ENCODE measurements at regions not wholly inside any gene's neighbourhood (a gene's known extent, or its start where the extent isn't known, plus 50 kb on each side); places are given as distances from the start of the nearest gene placed in this dataset.

DNA sequence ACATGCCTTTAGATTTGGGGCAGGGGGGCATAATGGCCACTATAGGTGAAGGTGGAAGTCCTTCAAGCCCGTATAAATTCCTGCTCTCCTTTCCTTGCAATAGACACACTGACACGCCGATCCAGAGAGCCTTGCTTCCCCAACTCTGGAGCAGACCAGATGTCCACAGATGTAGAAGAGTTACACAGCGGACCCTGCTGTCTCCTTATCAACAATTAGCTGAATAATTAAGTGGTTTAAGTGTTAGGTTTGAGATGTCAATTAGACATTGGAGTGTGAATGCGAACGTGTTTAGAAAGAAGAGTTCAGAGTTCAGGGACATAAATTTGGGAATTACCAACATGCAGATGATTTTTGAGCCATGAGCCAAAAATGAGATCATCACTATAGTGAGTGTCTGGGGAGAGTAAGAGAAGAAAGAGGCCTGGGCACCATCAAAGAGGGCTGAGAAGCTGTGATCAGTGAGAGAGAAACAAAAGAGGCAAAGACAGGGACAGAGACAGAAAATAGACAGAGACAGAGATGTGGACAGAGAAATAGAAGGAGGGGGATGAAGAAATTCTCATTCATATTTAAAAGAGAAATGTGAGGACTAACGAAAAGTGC is 734.4 kb upstream of the ADAMTS16 start:
- WGBS (ENCODE audit: missing lambda C conversion rate), result 6% methylated on average over 7 of the region's 7 CpGs
- H3K4me2 ChIP-seq, result no peak overlapping the region
- POLR2A ChIA-PET, result no interaction called here
- no peaks in the 10 kb centered on the region; the same call in 2 of the 3 replicates for H3K9me3 ChIP-seq
- H3K4me1 ChIP-seq, result no peaks in the 10 kb centered on the region
- H3K27ac ChIP-seq, result no peak overlapping the region
- H3K4me3 ChIP-seq, result no peak overlapping the region
- DNase-seq (ENCODE audit: low read depth in 1 of 2, low spot score in 1 of 2) (no peak), FAIRE-seq (no peak), ATAC-seq (no peak)
- TF ChIP-seq, protein P1, sequence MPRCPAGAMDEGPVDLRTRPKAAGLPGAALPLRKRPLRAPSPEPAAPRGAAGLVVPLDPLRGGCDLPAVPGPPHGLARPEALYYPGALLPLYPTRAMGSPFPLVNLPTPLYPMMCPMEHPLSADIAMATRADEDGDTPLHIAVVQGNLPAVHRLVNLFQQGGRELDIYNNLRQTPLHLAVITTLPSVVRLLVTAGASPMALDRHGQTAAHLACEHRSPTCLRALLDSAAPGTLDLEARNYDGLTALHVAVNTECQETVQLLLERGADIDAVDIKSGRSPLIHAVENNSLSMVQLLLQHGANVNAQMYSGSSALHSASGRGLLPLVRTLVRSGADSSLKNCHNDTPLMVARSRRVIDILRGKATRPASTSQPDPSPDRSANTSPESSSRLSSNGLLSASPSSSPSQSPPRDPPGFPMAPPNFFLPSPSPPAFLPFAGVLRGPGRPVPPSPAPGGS (IDR thresholded peaks at IDR 0.05), result no peak
- TF ChIP-seq POLR2AphosphoS2 (conservative IDR thresholded peaks at IDR 0.05; ENCODE audit: low read length) (no peak), PHF8 (IDR thresholded peaks at IDR 0.05; ENCODE audit: borderline replicate concordance, low read depth) (no peak), MAZ (IDR thresholded peaks at IDR 0.05; ENCODE audit: borderline replicate concordance, low read depth, low read length) (no peak), BHLHE40 (IDR thresholded peaks at IDR 0.05; ENCODE audit: low read depth, low read length) (no peak), EP300 (IDR thresholded peaks at IDR 0.05) (no peak)
- TF ChIP-seq, protein P2, sequence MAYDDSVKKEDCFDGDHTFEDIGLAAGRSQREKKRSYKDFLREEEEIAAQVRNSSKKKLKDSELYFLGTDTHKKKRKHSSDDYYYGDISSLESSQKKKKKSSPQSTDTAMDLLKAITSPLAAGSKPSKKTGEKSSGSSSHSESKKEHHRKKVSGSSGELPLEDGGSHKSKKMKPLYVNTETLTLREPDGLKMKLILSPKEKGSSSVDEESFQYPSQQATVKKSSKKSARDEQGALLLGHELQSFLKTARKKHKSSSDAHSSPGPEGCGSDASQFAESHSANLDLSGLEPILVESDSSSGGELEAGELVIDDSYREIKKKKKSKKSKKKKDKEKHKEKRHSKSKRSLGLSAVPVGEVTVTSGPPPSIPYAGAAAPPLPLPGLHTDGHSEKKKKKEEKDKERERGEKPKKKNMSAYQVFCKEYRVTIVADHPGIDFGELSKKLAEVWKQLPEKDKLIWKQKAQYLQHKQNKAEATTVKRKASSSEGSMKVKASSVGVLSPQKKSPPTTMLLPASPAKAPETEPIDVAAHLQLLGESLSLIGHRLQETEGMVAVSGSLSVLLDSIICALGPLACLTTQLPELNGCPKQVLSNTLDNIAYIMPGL (CRISPR knock-in tag; IDR thresholded peaks at IDR 0.05; ENCODE audit: borderline replicate concordance), result no peak
- CTCF ChIA-PET, result no interaction called here

DNA sequence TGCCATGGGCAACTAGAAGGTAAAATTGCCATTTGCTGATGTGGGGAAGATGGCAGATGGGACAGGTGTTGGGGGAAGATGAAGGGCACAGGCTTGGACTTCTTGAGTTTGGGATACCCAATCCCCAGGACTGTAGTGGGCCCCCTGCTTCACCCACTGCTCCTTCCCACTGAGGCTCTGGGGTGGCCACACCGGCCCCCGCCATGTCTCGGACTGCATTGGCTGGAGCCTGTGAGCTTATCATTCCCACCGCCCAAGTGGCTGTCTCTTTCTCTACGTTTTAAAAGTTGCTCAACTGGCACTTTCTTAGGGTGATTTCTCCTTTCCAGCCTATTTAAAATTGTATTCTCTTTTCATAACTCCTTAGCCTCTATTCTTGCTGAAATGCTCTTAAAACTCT is 730.0 kb upstream of the ADAMTS16 start:
- H3K4me3 ChIP-seq, result no peak overlapping the region
- H3K9me3 ChIP-seq, result no peaks in the 10 kb centered on the region; the same call in 2 of the 3 replicates
- H3K27ac ChIP-seq, result no peak overlapping the region
- no peak for ATAC-seq
- POLR2A ChIA-PET, result no interaction called here
- H3K4me1 ChIP-seq, result no peaks in the 10 kb centered on the region
- 14% methylated on average over 5 of the region's 5 CpGs for WGBS (ENCODE audit: missing lambda C conversion rate)
- no peak for FAIRE-seq
- CTCF ChIA-PET, result no interaction called here
- no peak for DNase-seq (ENCODE audit: low read depth in 1 of 2, low spot score in 1 of 2)
- TF ChIP-seq ZFP36 (IDR thresholded peaks at IDR 0.05; ENCODE audit: borderline replicate concordance, partially characterized antibody), result no peak
- TF ChIP-seq, protein P3, sequence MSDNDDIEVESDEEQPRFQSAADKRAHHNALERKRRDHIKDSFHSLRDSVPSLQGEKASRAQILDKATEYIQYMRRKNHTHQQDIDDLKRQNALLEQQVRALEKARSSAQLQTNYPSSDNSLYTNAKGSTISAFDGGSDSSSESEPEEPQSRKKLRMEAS (IDR thresholded peaks at IDR 0.05), result no peak
- no peak for TF ChIP-seq CEBPB (IDR thresholded peaks at IDR 0.05)
- TF ChIP-seq, protein P4, sequence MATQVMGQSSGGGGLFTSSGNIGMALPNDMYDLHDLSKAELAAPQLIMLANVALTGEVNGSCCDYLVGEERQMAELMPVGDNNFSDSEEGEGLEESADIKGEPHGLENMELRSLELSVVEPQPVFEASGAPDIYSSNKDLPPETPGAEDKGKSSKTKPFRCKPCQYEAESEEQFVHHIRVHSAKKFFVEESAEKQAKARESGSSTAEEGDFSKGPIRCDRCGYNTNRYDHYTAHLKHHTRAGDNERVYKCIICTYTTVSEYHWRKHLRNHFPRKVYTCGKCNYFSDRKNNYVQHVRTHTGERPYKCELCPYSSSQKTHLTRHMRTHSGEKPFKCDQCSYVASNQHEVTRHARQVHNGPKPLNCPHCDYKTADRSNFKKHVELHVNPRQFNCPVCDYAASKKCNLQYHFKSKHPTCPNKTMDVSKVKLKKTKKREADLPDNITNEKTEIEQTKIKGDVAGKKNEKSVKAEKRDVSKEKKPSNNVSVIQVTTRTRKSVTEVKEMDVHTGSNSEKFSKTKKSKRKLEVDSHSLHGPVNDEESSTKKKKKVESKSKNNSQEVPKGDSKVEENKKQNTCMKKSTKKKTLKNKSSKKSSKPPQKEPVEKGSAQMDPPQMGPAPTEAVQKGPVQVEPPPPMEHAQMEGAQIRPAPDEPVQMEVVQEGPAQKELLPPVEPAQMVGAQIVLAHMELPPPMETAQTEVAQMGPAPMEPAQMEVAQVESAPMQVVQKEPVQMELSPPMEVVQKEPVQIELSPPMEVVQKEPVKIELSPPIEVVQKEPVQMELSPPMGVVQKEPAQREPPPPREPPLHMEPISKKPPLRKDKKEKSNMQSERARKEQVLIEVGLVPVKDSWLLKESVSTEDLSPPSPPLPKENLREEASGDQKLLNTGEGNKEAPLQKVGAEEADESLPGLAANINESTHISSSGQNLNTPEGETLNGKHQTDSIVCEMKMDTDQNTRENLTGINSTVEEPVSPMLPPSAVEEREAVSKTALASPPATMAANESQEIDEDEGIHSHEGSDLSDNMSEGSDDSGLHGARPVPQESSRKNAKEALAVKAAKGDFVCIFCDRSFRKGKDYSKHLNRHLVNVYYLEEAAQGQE (IDR thresholded peaks at IDR 0.05), result no peak
- TF ChIP-seq EHF (CRISPR knock-in tag; IDR thresholded peaks at IDR 0.05), result no peak
- no peak for TF ChIP-seq CHD4 (IDR thresholded peaks at IDR 0.05; ENCODE audit: borderline replicate concordance)
- no peak for TF ChIP-seq SMC3 (IDR thresholded peaks at IDR 0.05)
- TF ChIP-seq HOXA7 (CRISPR knock-in tag; IDR thresholded peaks at IDR 0.05), result no peak
- TF ChIP-seq RCOR1 (IDR thresholded peaks at IDR 0.05; ENCODE audit: low read depth, low read length), result no peak
- TF ChIP-seq CHD2 (IDR thresholded peaks at IDR 0.05; ENCODE audit: low read length, partially characterized antibody), result no peak
- TF ChIP-seq HOXB5 (CRISPR knock-in tag; IDR thresholded peaks at IDR 0.05), result no peak
- TF ChIP-seq, protein P5, sequence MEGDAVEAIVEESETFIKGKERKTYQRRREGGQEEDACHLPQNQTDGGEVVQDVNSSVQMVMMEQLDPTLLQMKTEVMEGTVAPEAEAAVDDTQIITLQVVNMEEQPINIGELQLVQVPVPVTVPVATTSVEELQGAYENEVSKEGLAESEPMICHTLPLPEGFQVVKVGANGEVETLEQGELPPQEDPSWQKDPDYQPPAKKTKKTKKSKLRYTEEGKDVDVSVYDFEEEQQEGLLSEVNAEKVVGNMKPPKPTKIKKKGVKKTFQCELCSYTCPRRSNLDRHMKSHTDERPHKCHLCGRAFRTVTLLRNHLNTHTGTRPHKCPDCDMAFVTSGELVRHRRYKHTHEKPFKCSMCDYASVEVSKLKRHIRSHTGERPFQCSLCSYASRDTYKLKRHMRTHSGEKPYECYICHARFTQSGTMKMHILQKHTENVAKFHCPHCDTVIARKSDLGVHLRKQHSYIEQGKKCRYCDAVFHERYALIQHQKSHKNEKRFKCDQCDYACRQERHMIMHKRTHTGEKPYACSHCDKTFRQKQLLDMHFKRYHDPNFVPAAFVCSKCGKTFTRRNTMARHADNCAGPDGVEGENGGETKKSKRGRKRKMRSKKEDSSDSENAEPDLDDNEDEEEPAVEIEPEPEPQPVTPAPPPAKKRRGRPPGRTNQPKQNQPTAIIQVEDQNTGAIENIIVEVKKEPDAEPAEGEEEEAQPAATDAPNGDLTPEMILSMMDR (IDR thresholded peaks at IDR 0.05), result no peak
- TF ChIP-seq, protein P6, sequence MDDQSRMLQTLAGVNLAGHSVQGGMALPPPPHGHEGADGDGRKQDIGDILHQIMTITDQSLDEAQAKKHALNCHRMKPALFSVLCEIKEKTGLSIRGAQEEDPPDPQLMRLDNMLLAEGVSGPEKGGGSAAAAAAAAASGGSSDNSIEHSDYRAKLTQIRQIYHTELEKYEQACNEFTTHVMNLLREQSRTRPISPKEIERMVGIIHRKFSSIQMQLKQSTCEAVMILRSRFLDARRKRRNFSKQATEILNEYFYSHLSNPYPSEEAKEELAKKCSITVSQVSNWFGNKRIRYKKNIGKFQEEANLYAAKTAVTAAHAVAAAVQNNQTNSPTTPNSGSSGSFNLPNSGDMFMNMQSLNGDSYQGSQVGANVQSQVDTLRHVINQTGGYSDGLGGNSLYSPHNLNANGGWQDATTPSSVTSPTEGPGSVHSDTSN (IDR thresholded peaks at IDR 0.05), result no peak
- no peak for TF ChIP-seq KDM1A (IDR thresholded peaks at IDR 0.05; ENCODE audit: low read depth)
- no peak for TF ChIP-seq FOSB (CRISPR knock-in tag; IDR thresholded peaks at IDR 0.05)
- no peak for TF ChIP-seq MAFK (IDR thresholded peaks at IDR 0.05; ENCODE audit: partially characterized antibody)
- TF ChIP-seq GATA3 (IDR thresholded peaks at IDR 0.05; ENCODE audit: borderline replicate concordance), result no peak
- no peak for TF ChIP-seq TFCP2L1 (CRISPR knock-in tag; IDR thresholded peaks at IDR 0.05)
- TF ChIP-seq, protein P7, sequence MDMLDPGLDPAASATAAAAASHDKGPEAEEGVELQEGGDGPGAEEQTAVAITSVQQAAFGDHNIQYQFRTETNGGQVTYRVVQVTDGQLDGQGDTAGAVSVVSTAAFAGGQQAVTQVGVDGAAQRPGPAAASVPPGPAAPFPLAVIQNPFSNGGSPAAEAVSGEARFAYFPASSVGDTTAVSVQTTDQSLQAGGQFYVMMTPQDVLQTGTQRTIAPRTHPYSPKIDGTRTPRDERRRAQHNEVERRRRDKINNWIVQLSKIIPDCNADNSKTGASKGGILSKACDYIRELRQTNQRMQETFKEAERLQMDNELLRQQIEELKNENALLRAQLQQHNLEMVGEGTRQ (IDR thresholded peaks at IDR 0.05), result no peak
- TF ChIP-seq PHF8 (IDR thresholded peaks at IDR 0.05; ENCODE audit: borderline replicate concordance, low read depth), result no peak
- H3K4me2 ChIP-seq, result no peak overlapping the region
